ENCODE measurements at regions not wholly inside any gene's neighbourhood (a gene's known extent, or its start where the extent isn't known, plus 50 kb on each side); places are given as distances from the start of the nearest gene placed in this dataset.

- peaks cover 5% of the 10 kb centered on the region for H3K9me3 Mint-ChIP-seq (ENCODE audit: insufficient read depth)
- H3K27me3 Mint-ChIP-seq (ENCODE audit: low read depth), result no peaks in the 10 kb centered on the region
- H3K4me1 Mint-ChIP-seq (ENCODE audit: low read depth), result no peaks in the 10 kb centered on the region
- H3K27ac Mint-ChIP-seq, result no peak overlapping the region
- H3K4me3 Mint-ChIP-seq, result no peak overlapping the region
- ATAC-seq, result no peak
- H3K36me3 Mint-ChIP-seq (ENCODE audit: low read depth), result no peaks in the 10 kb centered on the region
- no peak for DNase-seq
- POLR2A ChIA-PET, result no interaction called here
- CTCF ChIA-PET, result no interaction called here
Observed at GRCh38 chr5:13460587-13460986, 483.9 kb downstream of the DNAH5 start.

- DNase-seq (no peak), ATAC-seq (no peak)
- Mint-ChIP-seq H3K36me3 (ENCODE audit: low read depth) (no peaks in the 10 kb centered on the region), H3K4me1 (ENCODE audit: low read depth) (no peaks in the 10 kb centered on the region), H3K9me3 (ENCODE audit: insufficient read depth) (no peaks in the 10 kb centered on the region), H3K4me3 (no peak overlapping the region), H3K27ac (no peak overlapping the region), H3K27me3 (ENCODE audit: low read depth) (no peaks in the 10 kb centered on the region)
- POLR2A ChIA-PET, result no interaction called here
- CTCF ChIA-PET, result no interaction called here
Observed at GRCh38 chr5:13454050-13454449, 490.4 kb downstream of the DNAH5 start.

DNA sequence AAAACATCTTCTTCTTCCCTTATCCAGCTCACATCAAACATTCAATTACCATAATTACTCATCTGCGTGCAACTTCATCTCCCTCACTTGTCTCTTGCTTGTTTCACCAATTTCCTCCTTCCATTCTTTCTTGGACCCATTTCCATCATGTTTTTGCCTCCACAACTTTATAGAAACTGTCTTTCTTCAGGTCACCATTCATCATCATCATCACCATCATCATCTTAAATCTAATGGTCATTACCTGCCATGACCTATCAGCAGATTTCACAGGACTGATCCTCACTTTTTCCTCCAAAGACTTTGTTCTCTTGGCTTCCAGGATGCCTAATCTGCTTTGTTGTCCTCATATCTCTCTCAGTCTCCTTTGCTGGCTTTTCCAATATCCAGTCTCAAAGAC is 495.6 kb downstream of the DNAH5 start:
- no peaks in the 10 kb centered on the region for H3K36me3 Mint-ChIP-seq (ENCODE audit: low read depth)
- no peak overlapping the region for H3K4me3 Mint-ChIP-seq
- ChIA-PET CTCF (no interaction called here), POLR2A (no interaction called here)
- no peaks in the 10 kb centered on the region for H3K9me3 Mint-ChIP-seq (ENCODE audit: insufficient read depth)
- H3K27ac Mint-ChIP-seq, result no peak overlapping the region
- DNase-seq (no peak), ATAC-seq (no peak)
- no peaks in the 10 kb centered on the region for H3K27me3 Mint-ChIP-seq (ENCODE audit: low read depth)
- H3K4me1 Mint-ChIP-seq (ENCODE audit: low read depth), result no peaks in the 10 kb centered on the region

GRCh38 chr5:13439430-13439829 is 505.1 kb downstream of the DNAH5 start:
- no peaks in the 10 kb centered on the region for H3K27me3 Mint-ChIP-seq (ENCODE audit: low read depth)
- peaks cover 8% of the 10 kb centered on the region for H3K9me3 Mint-ChIP-seq (ENCODE audit: insufficient read depth)
- DNase-seq (no peak), ATAC-seq (no peak)
- H3K4me3 Mint-ChIP-seq, result no peak overlapping the region
- ChIA-PET CTCF (no interaction called here), POLR2A (no interaction called here)
- no peak overlapping the region for H3K27ac Mint-ChIP-seq
- H3K4me1 Mint-ChIP-seq (ENCODE audit: low read depth), result no peaks in the 10 kb centered on the region
- no peaks in the 10 kb centered on the region for H3K36me3 Mint-ChIP-seq (ENCODE audit: low read depth)

DNA sequence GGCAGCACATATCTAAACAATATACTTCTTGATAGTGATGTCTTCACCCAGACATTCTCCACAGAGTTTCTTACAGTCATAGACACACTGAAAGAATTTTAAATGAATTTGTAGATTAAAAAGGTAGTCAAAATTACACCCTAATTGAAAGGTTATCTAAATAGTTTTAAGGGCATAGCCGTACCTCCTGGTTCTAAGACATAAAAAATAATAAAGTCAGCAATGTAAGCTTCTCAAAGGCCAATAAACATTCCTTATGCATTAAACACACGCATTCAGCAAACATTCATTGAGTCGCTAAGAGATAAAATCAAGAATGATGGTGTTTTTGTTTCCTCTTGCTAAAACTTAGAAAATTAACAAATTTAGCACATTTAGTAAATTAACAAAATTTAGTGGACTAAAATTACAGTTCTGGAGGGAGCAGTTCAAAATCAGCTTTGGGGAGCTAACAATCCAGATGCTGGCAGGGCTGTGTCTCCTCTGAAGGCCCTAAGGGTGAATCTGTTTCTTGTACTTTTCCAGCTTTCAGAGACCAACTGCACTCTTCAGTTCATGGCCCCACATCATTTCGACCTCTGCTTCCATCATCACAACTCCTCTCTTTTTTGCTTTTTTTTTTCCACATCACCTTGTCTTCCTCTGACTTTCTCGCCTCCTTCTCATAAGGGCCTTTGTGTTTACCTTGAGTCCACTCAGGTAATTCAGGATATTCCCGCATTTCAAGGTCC is 516.5 kb downstream of the DNAH5 start:
- Mint-ChIP-seq H3K27ac (no peak overlapping the region), H3K4me3 (no peak overlapping the region), H3K27me3 (ENCODE audit: low read depth) (no peaks in the 10 kb centered on the region), H3K4me1 (ENCODE audit: low read depth) (no peaks in the 10 kb centered on the region), H3K36me3 (ENCODE audit: low read depth) (no peaks in the 10 kb centered on the region), H3K9me3 (ENCODE audit: insufficient read depth) (peaks cover 4% of the 10 kb centered on the region)
- ChIA-PET CTCF (no interaction called here), POLR2A (no interaction called here)
- ATAC-seq, result no peak
- DNase-seq, result no peak

DNA sequence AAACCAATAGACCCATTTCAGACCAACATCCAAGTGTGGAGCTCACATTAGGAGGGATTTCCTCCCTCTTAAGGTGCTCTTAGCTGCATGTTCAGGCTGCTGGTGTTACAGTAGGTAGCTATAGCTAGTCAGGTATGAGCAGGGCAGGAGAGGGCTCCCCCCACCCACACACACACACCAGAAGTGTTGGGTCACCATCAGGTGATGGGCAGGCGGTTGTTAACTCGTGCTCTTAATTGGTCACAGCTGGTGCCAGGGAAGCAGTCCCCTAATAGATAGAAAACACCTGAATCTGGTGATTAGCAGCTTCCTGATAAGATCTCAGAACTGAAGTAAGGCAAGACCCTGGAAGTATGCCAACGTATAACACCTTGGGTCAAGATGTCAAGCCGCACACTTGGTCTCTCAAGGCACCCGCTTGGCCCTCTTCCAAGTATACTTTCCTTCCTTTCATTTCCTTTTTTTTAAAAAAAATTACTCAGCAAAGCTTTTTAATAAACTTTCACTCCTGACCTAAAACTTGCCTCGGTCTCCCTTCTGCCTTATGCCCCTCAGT is 532.4 kb downstream of the DNAH5 start:
- H3K4me1 Mint-ChIP-seq (ENCODE audit: low read depth), result no peaks in the 10 kb centered on the region
- CTCF ChIA-PET, result no interaction called here
- DNase-seq (no peak), ATAC-seq (no peak)
- no peaks in the 10 kb centered on the region for H3K27me3 Mint-ChIP-seq (ENCODE audit: low read depth)
- no peaks in the 10 kb centered on the region for H3K36me3 Mint-ChIP-seq (ENCODE audit: low read depth)
- peaks cover 13% of the 10 kb centered on the region for H3K9me3 Mint-ChIP-seq (ENCODE audit: insufficient read depth)
- H3K27ac Mint-ChIP-seq, result no peak overlapping the region
- no peak overlapping the region for H3K4me3 Mint-ChIP-seq
- POLR2A ChIA-PET, result no interaction called here

DNA sequence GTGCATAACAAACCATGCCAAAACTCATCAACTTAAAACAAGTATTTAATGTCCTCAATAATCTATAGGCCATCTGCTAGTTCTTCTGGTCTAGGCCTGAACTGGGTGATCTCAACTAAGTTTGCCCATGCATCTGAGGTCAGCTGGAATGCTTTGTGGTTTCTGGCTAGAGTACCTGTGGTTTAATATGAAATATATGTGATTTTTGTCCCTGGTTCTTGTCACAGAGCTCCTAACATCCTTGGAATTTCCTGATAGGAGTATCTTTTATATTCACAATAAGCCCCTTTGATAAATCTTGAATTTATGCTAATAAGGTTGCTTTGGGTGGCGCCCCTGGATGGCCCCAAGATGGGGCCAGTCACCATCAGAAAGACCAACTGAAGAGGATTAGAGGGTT is 535.9 kb downstream of the DNAH5 start:
- no peaks in the 10 kb centered on the region for H3K4me1 Mint-ChIP-seq (ENCODE audit: low read depth)
- POLR2A ChIA-PET, result interaction anchor here (0.6 kb wide), 1 partner anchor 923 kb away, joined by 3 read pairs; no protein-coding TSS in a partner anchor
- H3K9me3 Mint-ChIP-seq (ENCODE audit: insufficient read depth), result peaks cover 8% of the 10 kb centered on the region
- CTCF ChIA-PET, result no interaction called here
- H3K27ac Mint-ChIP-seq, result no peak overlapping the region
- H3K27me3 Mint-ChIP-seq (ENCODE audit: low read depth), result no peaks in the 10 kb centered on the region
- no peaks in the 10 kb centered on the region for H3K36me3 Mint-ChIP-seq (ENCODE audit: low read depth)
- DNase-seq, result no peak
- ATAC-seq, result no peak
- H3K4me3 Mint-ChIP-seq, result no peak overlapping the region

DNA sequence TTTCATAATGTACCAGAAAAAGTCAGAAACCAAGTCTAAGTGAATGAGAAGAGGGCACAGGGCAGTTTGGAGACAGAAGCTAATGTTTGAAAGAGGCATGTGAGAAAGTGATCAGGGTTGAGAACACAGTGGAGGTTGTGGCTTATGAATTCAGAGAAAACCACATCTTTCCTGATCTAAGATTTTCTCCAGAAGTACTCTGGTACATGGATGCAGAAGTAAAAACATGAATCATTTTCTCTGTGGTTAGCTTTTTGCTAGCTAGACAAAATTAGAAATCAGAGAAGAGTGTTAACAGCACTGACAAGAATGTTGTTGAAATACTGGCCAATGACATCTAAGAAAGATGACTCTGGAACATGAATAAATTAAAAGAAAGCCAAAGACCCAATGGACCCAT is 541.1 kb downstream of the DNAH5 start:
- Mint-ChIP-seq H3K9me3 (ENCODE audit: insufficient read depth) (peaks cover 2% of the 10 kb centered on the region), H3K4me1 (ENCODE audit: low read depth) (no peaks in the 10 kb centered on the region), H3K36me3 (ENCODE audit: low read depth) (no peaks in the 10 kb centered on the region), H3K4me3 (no peak overlapping the region), H3K27me3 (ENCODE audit: low read depth) (no peaks in the 10 kb centered on the region), H3K27ac (no peak overlapping the region)
- DNase-seq (no peak), ATAC-seq (no peak)
- CTCF ChIA-PET, result no interaction called here
- POLR2A ChIA-PET, result no interaction called here

- no peak overlapping the region for H3K4me3 Mint-ChIP-seq
- H3K9me3 Mint-ChIP-seq (ENCODE audit: insufficient read depth), result peaks cover 16% of the 10 kb centered on the region
- H3K36me3 Mint-ChIP-seq (ENCODE audit: low read depth), result no peaks in the 10 kb centered on the region
- H3K27ac Mint-ChIP-seq, result no peak overlapping the region
- ATAC-seq (no peak), DNase-seq (no peak)
- ChIA-PET CTCF (no interaction called here), POLR2A (no interaction called here)
- no peaks in the 10 kb centered on the region for H3K4me1 Mint-ChIP-seq (ENCODE audit: low read depth)
- H3K27me3 Mint-ChIP-seq (ENCODE audit: low read depth), result no peaks in the 10 kb centered on the region
Observed at GRCh38 chr5:13385066-13385465, 559.4 kb downstream of the DNAH5 start.

DNA sequence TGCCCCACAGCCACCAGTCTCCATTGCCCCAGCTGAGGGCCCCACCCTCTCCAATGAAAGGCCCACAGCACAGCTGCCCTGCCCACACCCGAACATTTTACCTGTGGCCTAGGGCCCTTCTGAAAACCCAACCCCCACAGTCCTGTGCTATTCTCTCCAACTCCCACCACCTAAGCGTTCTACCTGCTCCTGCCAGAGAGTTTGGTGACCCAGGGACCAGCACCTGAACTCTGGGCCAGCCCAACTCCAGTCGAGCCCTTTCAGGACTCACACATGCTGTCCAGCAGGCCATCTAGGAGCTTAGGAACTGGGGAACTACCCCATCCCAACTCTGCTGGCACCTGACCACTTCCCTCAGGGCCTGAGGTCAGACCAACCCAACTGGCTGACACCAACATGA is 562.3 kb downstream of the DNAH5 start:
- Mint-ChIP-seq H3K27me3 (ENCODE audit: low read depth) (no peaks in the 10 kb centered on the region), H3K27ac (no peak overlapping the region)
- ATAC-seq, result no peak

DNA sequence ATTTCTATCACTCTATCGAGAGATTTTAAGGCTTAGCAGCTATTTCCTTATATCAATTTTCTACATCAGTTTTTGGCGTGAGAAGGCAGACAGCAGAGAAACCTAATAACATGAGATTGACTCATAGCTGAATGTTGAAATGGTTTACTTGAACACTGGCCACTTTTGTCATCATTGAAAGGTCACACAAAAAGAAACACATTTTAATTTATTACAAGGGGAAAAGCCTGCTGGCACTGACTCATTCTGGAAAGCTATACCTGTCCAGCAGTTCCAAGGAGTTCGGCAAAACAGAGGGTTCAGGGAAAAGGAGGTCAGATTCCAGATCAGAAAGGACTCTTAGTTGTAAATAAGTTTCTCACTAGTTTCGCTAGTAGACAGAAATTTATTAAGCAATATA is 566.4 kb downstream of the DNAH5 start:
- ATAC-seq (no peak), DNase-seq (no peak)
- ChIA-PET CTCF (no interaction called here), POLR2A (no interaction called here)
- Mint-ChIP-seq H3K36me3 (ENCODE audit: low read depth) (no peaks in the 10 kb centered on the region), H3K27me3 (ENCODE audit: low read depth) (no peaks in the 10 kb centered on the region), H3K9me3 (ENCODE audit: insufficient read depth) (peaks cover 6% of the 10 kb centered on the region), H3K27ac (no peak overlapping the region), H3K4me1 (ENCODE audit: low read depth) (no peaks in the 10 kb centered on the region), H3K4me3 (no peak overlapping the region)

More for the DNA sequence above, 562.3 kb downstream of the DNAH5 start:
- H3K4me3 Mint-ChIP-seq, result no peak overlapping the region
- H3K36me3 Mint-ChIP-seq (ENCODE audit: low read depth), result no peaks in the 10 kb centered on the region
- peaks cover 21% of the 10 kb centered on the region for H3K9me3 Mint-ChIP-seq (ENCODE audit: insufficient read depth)
- CTCF ChIA-PET, result no interaction called here
- POLR2A ChIA-PET, result no interaction called here
- DNase-seq, result no peak
- no peaks in the 10 kb centered on the region for H3K4me1 Mint-ChIP-seq (ENCODE audit: low read depth)

GRCh38 chr5:13359344-13359743 is 585.1 kb downstream of the DNAH5 start:
- H3K36me3 Mint-ChIP-seq (ENCODE audit: low read depth), result no peaks in the 10 kb centered on the region
- H3K27ac Mint-ChIP-seq, result no peak overlapping the region
- H3K4me3 Mint-ChIP-seq, result no peak overlapping the region
- ChIA-PET CTCF (no interaction called here), POLR2A (no interaction called here)
- ATAC-seq, result no peak
- no peaks in the 10 kb centered on the region for H3K27me3 Mint-ChIP-seq (ENCODE audit: low read depth)
- H3K9me3 Mint-ChIP-seq (ENCODE audit: insufficient read depth), result no peaks in the 10 kb centered on the region
- no peaks in the 10 kb centered on the region for H3K4me1 Mint-ChIP-seq (ENCODE audit: low read depth)
- DNase-seq, result no peak

- POLR2A ChIA-PET, result no interaction called here
- Mint-ChIP-seq H3K36me3 (ENCODE audit: low read depth) (no peaks in the 10 kb centered on the region), H3K27ac (no peak overlapping the region), H3K4me3 (no peak overlapping the region), H3K4me1 (ENCODE audit: low read depth) (no peaks in the 10 kb centered on the region), H3K27me3 (ENCODE audit: low read depth) (no peaks in the 10 kb centered on the region), H3K9me3 (ENCODE audit: insufficient read depth) (no peaks in the 10 kb centered on the region)
- ATAC-seq (no peak), DNase-seq (no peak)
- CTCF ChIA-PET, result no interaction called here
Observed at GRCh38 chr5:13358342-13358741, 586.1 kb downstream of the DNAH5 start.
